ENCODE measurements at regions not wholly inside any gene's neighbourhood (a gene's known extent, or its start where the extent isn't known, plus 50 kb on each side); places are given as distances from the start of the nearest gene placed in this dataset.

DNA sequence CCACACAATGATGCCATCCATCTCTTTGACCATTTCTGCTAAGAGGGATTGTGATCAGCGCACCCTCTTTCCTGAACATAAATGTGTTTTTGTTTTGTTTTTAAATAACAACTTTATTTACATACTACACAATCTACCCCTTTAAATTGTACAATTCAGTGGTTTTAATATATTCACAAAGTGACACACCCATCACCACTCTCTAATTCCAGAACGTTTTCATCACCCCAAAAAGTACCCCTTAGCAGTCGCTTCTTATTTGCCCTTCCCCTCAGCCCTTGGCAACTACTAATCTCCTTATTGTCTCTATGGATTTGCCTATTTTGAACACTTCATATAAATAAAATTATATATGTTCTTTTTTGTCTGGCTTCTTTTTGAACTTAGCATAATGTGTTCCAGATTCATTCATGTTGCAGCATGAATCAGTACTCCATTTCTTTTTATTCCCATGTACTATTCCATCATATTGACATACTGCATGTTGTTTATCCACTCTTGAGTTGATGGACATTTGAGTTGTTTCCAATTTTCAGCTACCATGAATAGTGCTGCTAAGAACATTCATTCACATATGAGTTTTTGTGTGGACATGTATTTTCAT lies 150.9 kb upstream of the NABP1 start:
- FAIRE-seq: no peak

GRCh38 chr2:191530618-191531017 lies 147.3 kb upstream of the NABP1 start:
- DNase-seq (ENCODE audit: insufficient read length, low spot score): no peak
- no peak for TF ChIP-seq POLR2A (IDR thresholded peaks at IDR 0.05; ENCODE audit: low read depth, low read length)
- no peak for FAIRE-seq

More for the DNA sequence above, 150.9 kb upstream of the NABP1 start:
- DNase-seq (ENCODE audit: insufficient read length, low spot score): no peak
- no peak for TF ChIP-seq POLR2A (IDR thresholded peaks at IDR 0.05; ENCODE audit: low read depth, low read length)

DNA sequence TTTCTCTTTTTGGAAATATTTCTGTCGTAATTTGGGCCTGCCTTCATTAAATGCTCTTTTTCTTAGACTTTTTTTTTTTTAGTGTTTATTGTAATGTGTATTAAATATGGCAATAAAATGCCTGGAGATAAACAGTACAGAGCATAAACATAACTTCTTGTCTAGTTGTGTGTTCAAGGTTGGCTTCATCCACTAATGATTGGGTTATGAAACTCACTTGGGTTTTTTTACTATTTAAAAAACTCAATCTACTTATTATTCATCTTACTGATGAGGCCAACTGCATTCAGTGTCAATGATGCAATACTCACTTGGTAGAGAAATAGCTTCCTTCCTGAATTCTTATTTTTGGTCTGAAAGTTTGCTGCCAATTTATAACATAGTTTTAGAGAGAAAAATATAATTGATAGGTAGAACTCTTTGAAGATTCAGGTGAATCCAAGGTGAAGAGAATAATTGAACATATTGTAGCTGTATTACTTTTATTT lies 144.2 kb upstream of the NABP1 start:
- DNase-seq (ENCODE audit: insufficient read length, low spot score) (no peak), FAIRE-seq (no peak)
- TF ChIP-seq POLR2A (IDR thresholded peaks at IDR 0.05; ENCODE audit: low read depth, low read length): no peak

GRCh38 chr2:191537921-191538320 lies 140.0 kb upstream of the NABP1 start:
- FAIRE-seq (no peak), DNase-seq (ENCODE audit: insufficient read length, low spot score) (no peak)
- no peak for TF ChIP-seq POLR2A (IDR thresholded peaks at IDR 0.05; ENCODE audit: low read depth, low read length)

- TF ChIP-seq POLR2A (IDR thresholded peaks at IDR 0.05; ENCODE audit: low read depth, low read length): no peak
- FAIRE-seq (no peak), DNase-seq (ENCODE audit: insufficient read length, low spot score) (no peak)
Observed at GRCh38 chr2:191538334-191538903, 139.5 kb upstream of the NABP1 start.

DNA sequence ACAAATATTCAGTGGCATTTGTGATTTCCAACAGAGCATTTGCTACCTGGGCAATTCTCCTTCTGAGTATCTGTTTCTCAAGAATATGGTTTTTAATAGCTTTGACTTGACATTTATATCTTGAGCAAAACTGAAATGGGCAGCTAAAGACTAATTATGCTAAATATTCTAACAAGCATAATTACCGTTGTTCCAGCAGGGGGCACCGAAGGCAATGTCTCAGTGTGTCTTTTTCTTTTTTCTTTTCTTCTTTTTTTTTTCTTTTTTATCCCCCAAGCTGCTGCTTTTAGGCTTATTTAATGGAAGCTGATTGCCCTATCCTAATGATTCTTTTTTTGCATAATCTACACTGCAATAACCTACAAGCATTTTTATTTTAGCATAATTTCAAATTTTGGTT lies 138.9 kb upstream of the NABP1 start:
- DNase-seq (ENCODE audit: insufficient read length, low spot score): no peak
- no peak for FAIRE-seq
- TF ChIP-seq POLR2A (IDR thresholded peaks at IDR 0.05; ENCODE audit: low read depth, low read length): no peak

- DNase-seq (ENCODE audit: insufficient read length, low spot score) (no peak), FAIRE-seq (no peak)
- no peak for TF ChIP-seq POLR2A (IDR thresholded peaks at IDR 0.05; ENCODE audit: low read depth, low read length)
Observed at GRCh38 chr2:191540681-191541080, 137.3 kb upstream of the NABP1 start.

DNA sequence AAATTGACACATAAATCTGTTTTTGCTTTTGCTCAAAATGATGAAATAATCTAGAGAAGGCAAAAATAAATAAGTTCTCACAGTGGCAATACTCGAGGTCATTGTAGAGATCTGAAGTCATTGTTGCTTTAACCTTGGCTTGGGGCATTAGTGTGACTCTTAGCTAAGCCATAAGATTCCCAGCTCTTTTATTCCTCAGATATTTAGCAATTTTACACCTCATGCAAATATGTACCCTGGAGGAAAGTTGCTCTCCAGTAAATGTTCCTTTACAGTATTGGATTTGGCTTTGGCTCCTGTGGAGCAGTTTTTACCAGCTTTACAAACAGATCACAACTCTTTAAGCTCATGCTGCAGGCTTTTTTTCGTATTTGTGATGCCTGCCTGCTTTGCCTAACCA lies 134.2 kb upstream of the NABP1 start:
- TF ChIP-seq POLR2A (IDR thresholded peaks at IDR 0.05; ENCODE audit: low read depth, low read length): no peak
- DNase-seq (ENCODE audit: insufficient read length, low spot score) (no peak), FAIRE-seq (no peak)

GRCh38 chr2:191544461-191545062 lies 133.4 kb upstream of the NABP1 start:
- FAIRE-seq (no peak), DNase-seq (ENCODE audit: insufficient read length, low spot score) (no peak)
- TF ChIP-seq POLR2A (IDR thresholded peaks at IDR 0.05; ENCODE audit: low read depth, low read length): no peak

GRCh38 chr2:191545361-191545760 lies 132.6 kb upstream of the NABP1 start:
- DNase-seq (ENCODE audit: insufficient read length, low spot score) (no peak), FAIRE-seq (no peak)
- no peak for TF ChIP-seq POLR2A (IDR thresholded peaks at IDR 0.05; ENCODE audit: low read depth, low read length)

GRCh38 chr2:191552066-191552465 lies 125.9 kb upstream of the NABP1 start:
- no peak for TF ChIP-seq POLR2A (IDR thresholded peaks at IDR 0.05; ENCODE audit: low read depth, low read length)
- DNase-seq (ENCODE audit: insufficient read length, low spot score) (no peak), FAIRE-seq (no peak)

DNA sequence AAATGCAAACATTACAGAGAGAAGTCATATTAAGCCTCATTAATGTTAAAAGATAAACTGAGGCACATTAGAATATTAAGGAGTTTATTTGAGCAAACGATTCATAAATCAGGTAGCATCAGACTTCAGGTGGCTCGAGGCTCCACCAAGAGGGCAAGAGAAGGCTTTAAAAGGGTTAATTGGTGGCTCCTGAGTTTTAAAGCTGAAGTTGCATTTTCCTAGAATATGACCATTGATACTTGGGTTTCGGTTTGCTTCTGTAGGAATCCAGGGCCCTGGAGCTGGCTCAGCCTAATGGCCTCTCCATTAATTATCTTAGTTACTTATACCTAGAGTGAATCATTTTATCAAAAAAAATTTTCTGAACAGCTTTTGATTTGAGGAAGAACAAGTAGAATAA lies 123.7 kb upstream of the NABP1 start:
- no peak for TF ChIP-seq POLR2A (IDR thresholded peaks at IDR 0.05; ENCODE audit: low read depth, low read length)
- DNase-seq (ENCODE audit: insufficient read length, low spot score) (no peak), FAIRE-seq (no peak)

- no peak for TF ChIP-seq POLR2A (IDR thresholded peaks at IDR 0.05; ENCODE audit: low read depth, low read length)
- FAIRE-seq (peak; percentile 33), DNase-seq (ENCODE audit: insufficient read length, low spot score) (peak; percentile 49)
Observed at GRCh38 chr2:191555092-191555742, 122.7 kb upstream of the NABP1 start.

GRCh38 chr2:191556463-191556862 lies 121.5 kb upstream of the NABP1 start:
- no peak for TF ChIP-seq POLR2A (IDR thresholded peaks at IDR 0.05; ENCODE audit: low read depth, low read length)

More at GRCh38 chr2:191556463-191556862, 121.5 kb upstream of the NABP1 start:
- DNase-seq (ENCODE audit: insufficient read length, low spot score): no peak
- no peak for FAIRE-seq
